Prostate gland (tissue), 2 donors: ENCODE measurements at regions not wholly inside any gene's neighbourhood (a gene's known extent, or its start where the extent isn't known, plus 50 kb on each side); places are given as distances from the start of the nearest gene placed in this dataset.

Experiments
- DNase-seq: peaks from one replicate; pipeline ENCODE4 v3.0.0-alpha.2; 2019; ENCODE audit warnings: low spot score
- H3K27ac ChIP-seq, 2 donors: fragments of 200-600 bp; sonication (generic); 2 replicates each; pipeline ENCODE4 v1.5.1; 2017 to 2019
- H3K27me3 ChIP-seq: fragments of 200-600 bp; sonication (generic); replicated peaks from 2 replicates; pipeline ENCODE4 v1.5.1; 2019; ENCODE audit not compliant: insufficient read depth
- H3K36me3 ChIP-seq, 2 donors: fragments of 200-600 bp; sonication (generic); 1 replicate in 1 of 2; 2 replicates in 1 of 2; pipeline versions ENCODE4 v1.5.1 to v1.8.1; 2017 to 2019
- H3K4me1 ChIP-seq: fragments of 200-600 bp; sonication (generic); replicated peaks from 2 replicates; pipeline ENCODE4 v1.5.1; 2019
- H3K4me3 ChIP-seq, 2 donors: fragments of 200-600 bp; sonication (generic); 2 replicates each; pipeline ENCODE4 v1.5.1; 2017 to 2019
- H3K9me3 ChIP-seq: fragments of 200-600 bp; sonication (generic); 2 replicates; pipeline ENCODE4 v1.5.1; 2017
- CTCF ChIP-seq, 4 experiments: fragments of 200-600 bp in 2 of 4; fragments of 450-650 bp in 2 of 4; sonication (generic) in 2 of 4; IDR thresholded peaks; 1 replicate in 3 of 4; 2 replicates in 1 of 4; pipeline ENCODE4 v1.5.1; 2016 to 2019; ENCODE audit warnings: antibody characterized with exemption in 4 of 4, mild to moderate bottlenecking in 2 of 4, moderate library complexity in 2 of 4
- POLR2A ChIP-seq: fragments of 450-650 bp; IDR thresholded peaks from one replicate; pipeline ENCODE4 v1.6.1; 2016; ENCODE audit warnings: antibody characterized with exemption, mild to moderate bottlenecking
- POLR2AphosphoS5 ChIP-seq: sonication (generic); formaldehyde crosslinking; IDR thresholded peaks from one replicate; pipeline ENCODE4 v1.6.1; 2017; ENCODE audit warnings: antibody characterized with exemption
- WGBS: methylation state at CpG from one replicate; pipeline ENCODE4 v1.1.5; 2018; 5-methylcytosine and 5-hydroxymethylcytosine counted together
- intact Hi-C: fragments of 100-400 bp; cut with DNase I; formaldehyde crosslinking; loops from one replicate; pipeline ENCODE4 v1.14.2; 2022

DNA sequence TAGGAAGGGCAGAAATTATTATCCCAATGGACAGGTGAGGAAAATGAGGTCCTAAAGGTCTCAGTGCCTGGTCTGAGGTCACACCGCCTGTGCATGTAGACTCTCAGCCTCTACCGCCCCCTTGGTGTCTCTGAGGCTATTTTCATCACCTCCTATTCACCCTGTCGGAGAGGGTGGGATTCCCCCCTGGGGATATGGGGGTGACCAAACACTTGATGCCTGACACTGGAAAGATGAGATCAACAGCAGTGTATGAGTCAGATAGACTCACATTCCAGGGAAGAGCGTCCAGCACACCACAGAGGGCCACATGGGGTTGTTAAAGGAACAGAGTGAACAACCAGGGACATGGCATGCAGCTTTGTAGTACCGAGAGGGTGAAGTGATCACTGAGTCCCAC lies 199.7 kb downstream of the SMAD2 start:
- intact Hi-C loops: no loop called here
- H3K27me3 ChIP-seq: peaks cover 2% of the 10 kb centered on the region

DNA sequence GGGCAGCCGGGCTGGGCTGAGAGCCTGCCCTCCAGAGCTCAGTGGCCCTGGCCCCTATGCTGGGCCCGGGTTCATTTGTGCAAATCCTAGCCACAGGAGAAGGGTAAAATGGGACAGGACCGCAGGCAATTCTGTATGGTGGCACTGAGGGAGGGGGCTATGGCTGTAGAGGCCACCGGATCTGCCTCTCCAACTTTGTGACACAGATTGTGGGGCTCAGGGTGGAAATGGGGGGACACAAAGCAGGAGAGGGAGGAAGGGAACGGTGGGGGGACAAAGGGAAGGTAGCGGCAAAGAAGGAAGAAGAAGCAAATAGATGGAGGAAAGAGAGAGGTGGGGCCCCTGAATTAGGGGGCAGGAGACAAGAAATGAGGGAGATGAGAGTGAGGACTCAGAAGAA lies 201.1 kb downstream of the SMAD2 start:
- Histone ChIP-seq H3K36me3 (no peaks in the 10 kb centered on the region), H3K27ac (no peak overlapping the region), H3K4me3 (no peak overlapping the region), H3K9me3 (no peaks in the 10 kb centered on the region), H3K4me1 (no peaks in the 10 kb centered on the region), H3K27me3 (peaks cover 2% of the 10 kb centered on the region)
- intact Hi-C loops: no loop called here
- WGBS: 90% methylated on average over 6 of the region's 6 CpGs
- TF ChIP-seq CTCF (IDR thresholded peaks at IDR 0.05): no peak
- TF ChIP-seq POLR2AphosphoS5: no peak
- TF ChIP-seq POLR2A: no peak
- no peak for DNase-seq

More for the DNA sequence above, 199.7 kb downstream of the SMAD2 start:
- Histone ChIP-seq H3K9me3 (no peaks in the 10 kb centered on the region), H3K27ac (no peak overlapping the region), H3K36me3 (no peaks in the 10 kb centered on the region), H3K4me1 (no peaks in the 10 kb centered on the region), H3K4me3 (no peak overlapping the region)
- no peak for DNase-seq
- no peak for TF ChIP-seq CTCF (IDR thresholded peaks at IDR 0.05)
- no peak for TF ChIP-seq POLR2A
- no peak for TF ChIP-seq POLR2AphosphoS5
- 70% methylated on average over 5 of the region's 5 CpGs for WGBS

GRCh38 chr18:47728921-47729320 lies 201.5 kb downstream of the SMAD2 start:
- Histone ChIP-seq H3K4me3 (no peak overlapping the region), H3K9me3 (no peaks in the 10 kb centered on the region), H3K4me1 (no peaks in the 10 kb centered on the region), H3K27me3 (peaks cover 2% of the 10 kb centered on the region), H3K27ac (no peak overlapping the region), H3K36me3 (no peaks in the 10 kb centered on the region)
- no peak for DNase-seq
- 91% methylated on average over 2 of the region's 2 CpGs for WGBS
- intact Hi-C loops: no loop called here
- TF ChIP-seq POLR2A (no peak), CTCF (IDR thresholded peaks at IDR 0.05) (no peak), POLR2AphosphoS5 (no peak)

- Histone ChIP-seq H3K4me1 (no peaks in the 10 kb centered on the region), H3K36me3 (no peaks in the 10 kb centered on the region), H3K4me3 (no peak overlapping the region), H3K9me3 (no peaks in the 10 kb centered on the region), H3K27ac (no peak overlapping the region), H3K27me3 (peaks cover 2% of the 10 kb centered on the region)
- DNase-seq: no peak
- WGBS: 83% methylated on average over 5 of the region's 5 CpGs
- intact Hi-C loops: no loop called here
- TF ChIP-seq CTCF (IDR thresholded peaks at IDR 0.05) (no peak), POLR2A (no peak), POLR2AphosphoS5 (no peak)
These were observed 203.1 kb downstream of the SMAD2 start for GRCh38 chr18:47727409-47727808.

DNA sequence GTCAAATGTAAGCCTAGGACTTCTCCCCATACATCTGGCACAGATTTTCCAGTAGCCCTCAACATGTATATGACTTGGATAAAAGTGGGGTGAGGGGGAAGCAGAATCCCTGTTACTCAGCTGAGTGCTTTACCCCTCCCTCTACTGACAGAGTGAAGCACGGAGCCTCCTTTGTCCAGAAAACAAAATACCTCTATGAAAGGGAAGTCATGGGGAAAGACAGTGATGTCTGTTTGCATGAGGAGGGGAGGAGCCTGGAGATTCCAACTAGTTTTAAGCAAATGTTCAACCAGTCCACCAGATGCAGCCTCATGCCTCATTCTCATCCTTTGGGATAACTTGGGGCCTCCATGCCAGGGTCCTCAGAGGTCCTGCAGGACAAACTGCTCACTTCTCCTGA lies 203.9 kb downstream of the SMAD2 start:
- intact Hi-C loops: no loop called here
- H3K36me3 ChIP-seq: no peaks in the 10 kb centered on the region
- peaks cover 2% of the 10 kb centered on the region for H3K27me3 ChIP-seq
- H3K4me3 ChIP-seq: no peak overlapping the region
- no peaks in the 10 kb centered on the region for H3K9me3 ChIP-seq
- 33% methylated on average over 1 of the region's 1 CpG for WGBS
- H3K27ac ChIP-seq: no peak overlapping the region
- DNase-seq: no peak
- H3K4me1 ChIP-seq: no peaks in the 10 kb centered on the region
- TF ChIP-seq POLR2A: no peak
- TF ChIP-seq POLR2AphosphoS5: no peak
- TF ChIP-seq CTCF (IDR thresholded peaks at IDR 0.05): no peak
